Neural cell (in vitro differentiated cells): ENCODE measurements at regions not wholly inside any gene's neighbourhood (a gene's known extent, or its start where the extent isn't known, plus 50 kb on each side); places are given as distances from the start of the nearest gene placed in this dataset.

Experiments
- H2AFZ ChIP-seq: fragments of 200-600, 300-800 bp; sonication (generic), shearing (Covaris generic); 2 replicates; pipeline ENCODE4 v1.6.0; 2014; ENCODE audit warnings: low read depth, mild to moderate bottlenecking, antibody characterized with exemption, low read length, moderate library complexity
- H3F3A ChIP-seq: fragments of 200-600 bp; shearing (Covaris generic); 2 replicates; pipeline ENCODE4 v1.6.1; 2016; ENCODE audit warnings: mild to moderate bottlenecking, moderate library complexity, mixed read lengths, antibody characterized with exemption, low read length; ENCODE audit not compliant: insufficient read depth, poor library complexity, severe bottlenecking
- H3K27ac ChIP-seq: fragments of 200-600, 300-800 bp; sonication (generic), shearing (Covaris generic); 2 replicates; pipeline ENCODE4 v1.5.1; 2014; ENCODE audit warnings: mild to moderate bottlenecking, low read length, moderate library complexity
- H3K27me3 ChIP-seq: fragments of 300-800, 200-600 bp; sonication (generic), shearing (Covaris generic); 2 replicates; pipeline ENCODE4 v1.6.0; 2014; ENCODE audit warnings: mild to moderate bottlenecking, low read depth, low read length, moderate library complexity; ENCODE audit not compliant: insufficient read depth
- H3K36me3 ChIP-seq: fragments of 300-800, 200-600 bp; sonication (generic), shearing (Covaris generic); 2 replicates; pipeline ENCODE4 v1.5.1; 2014; ENCODE audit warnings: mild to moderate bottlenecking, antibody characterized with exemption, low read length, moderate library complexity; ENCODE audit not compliant: insufficient read depth
- H3K4me2 ChIP-seq: fragments of 300-800, 200-600 bp; sonication (generic), shearing (Covaris generic); 2 replicates; pipeline ENCODE4 v1.6.0; 2014; ENCODE audit warnings: mild to moderate bottlenecking, low read length
- H3K4me3 ChIP-seq: fragments of 300-800, 200-600 bp; sonication (generic), shearing (Covaris generic); 2 replicates; pipeline ENCODE4 v1.5.1; 2014; ENCODE audit warnings: mild to moderate bottlenecking, low read length, moderate library complexity
- H3K79me2 ChIP-seq: fragments of 200-600 bp; shearing (Covaris generic); replicated peaks from 2 replicates; pipeline ENCODE4 v1.6.0; 2014; ENCODE audit warnings: mild to moderate bottlenecking, low read length, moderate library complexity; ENCODE audit not compliant: insufficient read depth
- H3K9ac ChIP-seq: fragments of 300-800, 200-600 bp; sonication (generic), shearing (Covaris generic); 2 replicates; pipeline ENCODE4 v1.6.1; 2016; ENCODE audit warnings: mild to moderate bottlenecking, low read length, mixed read lengths
- H3K9me2 ChIP-seq: fragments of 200-600 bp; shearing (Covaris generic); 2 replicates; pipeline ENCODE4 v1.6.1; 2016; ENCODE audit warnings: mild to moderate bottlenecking, low read length, mixed read lengths; ENCODE audit not compliant: insufficient read depth
- H3K9me3 ChIP-seq: fragments of 200-600, 300-800 bp; sonication (generic), shearing (Covaris generic); 2 replicates; pipeline ENCODE4 v1.6.1; 2016; ENCODE audit warnings: mild to moderate bottlenecking, mixed run types, low read length, moderate library complexity, mixed read lengths
- H4K20me1 ChIP-seq: fragments of 200-600 bp; shearing (Covaris generic); 2 replicates; pipeline ENCODE4 v1.6.1; 2016; ENCODE audit warnings: mild to moderate bottlenecking, mixed run types; ENCODE audit not compliant: insufficient read depth
- CTCF ChIP-seq: fragments of 450-650 bp; IDR thresholded peaks from 2 replicates; pipeline ENCODE4 v1.5.1; 2014; ENCODE audit warnings: antibody characterized with exemption, mild to moderate bottlenecking, moderate library complexity; ENCODE audit not compliant: poor library complexity, severe bottlenecking
- EP300 ChIP-seq: fragments of 450-650 bp; conservative IDR thresholded peaks from 2 replicates; pipeline ENCODE4 v1.6.1; 2014; ENCODE audit warnings: antibody characterized with exemption, mild to moderate bottlenecking, moderate library complexity; ENCODE audit not compliant: poor library complexity, severe bottlenecking
- EZH2 ChIP-seq: fragments of 200-600, 300-800 bp; shearing (Covaris generic), sonication (generic); IDR thresholded peaks from 2 replicates; pipeline ENCODE4 v1.6.1; 2014; ENCODE audit warnings: antibody characterized with exemption, low read length, borderline replicate concordance, mild to moderate bottlenecking; ENCODE audit not compliant: insufficient read depth, poor library complexity, severe bottlenecking
- MXI1 ChIP-seq: fragments of 450-650 bp; conservative IDR thresholded peaks from 2 replicates; pipeline ENCODE4 v1.6.1; 2014; ENCODE audit warnings: antibody characterized with exemption, mild to moderate bottlenecking; ENCODE audit not compliant: poor library complexity, severe bottlenecking
- POLR2AphosphoS5 ChIP-seq: IDR thresholded peaks from 2 replicates; pipeline ENCODE4 v1.6.1; 2012
- RAD21 ChIP-seq: fragments of 450-650 bp; conservative IDR thresholded peaks from 2 replicates; pipeline ENCODE4 v1.6.1; 2014; ENCODE audit warnings: antibody characterized with exemption, mild to moderate bottlenecking, moderate library complexity
- REST ChIP-seq: IDR thresholded peaks from 2 replicates; pipeline ENCODE4 v1.6.1; 2012; ENCODE audit warnings: borderline replicate concordance
- SMC3 ChIP-seq: fragments of 450-650 bp; conservative IDR thresholded peaks from 2 replicates; pipeline ENCODE4 v1.6.1; 2014; ENCODE audit warnings: antibody characterized with exemption, mild to moderate bottlenecking, moderate library complexity; ENCODE audit not compliant: poor library complexity
- TAF1 ChIP-seq: IDR thresholded peaks from 2 replicates; pipeline ENCODE4 v1.6.1; 2012; ENCODE audit warnings: low read depth

DNA sequence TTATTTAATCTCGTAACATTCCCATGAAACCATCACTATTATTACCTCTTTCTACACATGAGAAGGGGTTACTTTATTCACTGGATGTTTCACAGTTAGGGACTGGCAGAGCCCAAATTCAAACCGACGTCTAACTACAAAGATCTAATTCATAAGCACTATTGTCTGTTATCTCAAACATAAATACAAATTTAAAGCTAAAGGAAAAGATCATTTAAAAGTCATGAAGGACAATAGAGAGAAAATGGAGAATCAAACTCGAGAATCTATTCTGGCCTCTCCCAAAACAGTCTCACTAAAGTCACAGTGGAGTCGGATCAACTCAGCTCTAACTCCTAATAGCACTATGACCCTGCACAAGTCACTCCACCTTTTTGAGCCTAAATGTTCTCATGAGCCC is 287.7 kb downstream of the ZIC4 start:
- no peaks in the 10 kb centered on the region for H3K79me2 ChIP-seq
- H3K4me3 ChIP-seq: no peak overlapping the region
- no peak overlapping the region for H3K4me2 ChIP-seq
- H2AFZ ChIP-seq: no peak overlapping the region
- H3K36me3 ChIP-seq: no peaks in the 10 kb centered on the region
- no peaks in the 10 kb centered on the region for H3F3A ChIP-seq
- H3K27ac ChIP-seq: no peak overlapping the region
- H3K27me3 ChIP-seq: no peaks in the 10 kb centered on the region
- H3K9me3 ChIP-seq: no peaks in the 10 kb centered on the region
- TF ChIP-seq RAD21 (no peak), TAF1 (no peak), MXI1 (no peak), REST (no peak), SMC3 (no peak), CTCF (no peak), EP300 (no peak), EZH2 (no peak), POLR2AphosphoS5 (no peak)
- no peaks in the 10 kb centered on the region for H3K9me2 ChIP-seq
- no peaks in the 10 kb centered on the region for H4K20me1 ChIP-seq
- H3K9ac ChIP-seq: no peak overlapping the region

DNA sequence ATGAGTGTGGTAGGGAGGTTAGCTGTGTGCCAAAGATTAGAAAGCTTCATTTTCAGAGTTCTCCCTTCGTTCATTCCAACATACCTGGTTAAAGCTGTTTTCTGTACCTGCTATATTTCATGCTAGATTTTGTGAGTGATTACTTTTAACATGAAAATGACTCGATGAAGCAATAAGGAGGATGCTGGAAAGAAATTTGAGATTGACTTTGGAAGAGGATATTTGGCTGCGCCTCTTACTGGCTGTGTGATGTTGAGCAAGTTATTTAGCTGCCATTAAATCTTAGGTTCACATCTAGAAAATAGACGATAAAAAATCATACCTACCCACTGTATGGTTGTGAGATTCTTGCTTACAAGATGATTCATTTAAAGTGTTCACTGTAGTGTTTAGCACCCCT is 288.7 kb downstream of the ZIC4 start:
- no peaks in the 10 kb centered on the region for H3K9me2 ChIP-seq
- H3K4me3 ChIP-seq: no peak overlapping the region
- no peaks in the 10 kb centered on the region for H3K27me3 ChIP-seq
- H3K79me2 ChIP-seq: no peaks in the 10 kb centered on the region
- no peak overlapping the region for H3K9ac ChIP-seq
- no peak overlapping the region for H3K4me2 ChIP-seq
- no peaks in the 10 kb centered on the region for H3K36me3 ChIP-seq
- H3K27ac ChIP-seq: no peak overlapping the region
- no peaks in the 10 kb centered on the region for H4K20me1 ChIP-seq
- no peaks in the 10 kb centered on the region for H3F3A ChIP-seq
- TF ChIP-seq SMC3 (no peak), EZH2 (no peak), CTCF (no peak), POLR2AphosphoS5 (no peak)
- H2AFZ ChIP-seq: no peak overlapping the region
- H3K9me3 ChIP-seq: no peaks in the 10 kb centered on the region
